ENCODE measurements at regions not wholly inside any gene's neighbourhood (a gene's known extent, or its start where the extent isn't known, plus 50 kb on each side); places are given as distances from the start of the nearest gene placed in this dataset.
"Not testable (repeated sequence)": the region's sequence is repeated elsewhere in the genome, so short reads cannot be mapped to it uniquely, and the experiment has no call there.

DNA sequence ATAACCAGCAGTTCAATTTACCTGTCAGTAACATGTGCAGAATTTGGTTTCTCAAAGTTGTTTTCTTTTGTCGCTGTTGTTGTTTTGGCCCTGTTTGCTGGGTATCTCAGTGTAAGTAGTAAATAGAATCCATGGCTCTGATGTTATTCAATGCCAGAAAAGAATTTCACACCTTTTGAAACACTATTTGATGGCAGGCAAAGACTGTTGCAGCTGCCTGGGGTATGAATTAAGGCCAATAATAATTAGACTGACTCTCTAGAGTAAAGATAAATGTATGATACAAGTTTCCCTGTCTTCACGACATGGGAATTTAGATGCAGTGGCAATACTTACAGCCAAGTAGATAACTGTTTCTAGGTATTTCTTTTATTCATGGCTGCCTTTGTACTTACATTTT is 281.4 kb downstream of the CD83 start:
- DNase-seq: no peak

DNA sequence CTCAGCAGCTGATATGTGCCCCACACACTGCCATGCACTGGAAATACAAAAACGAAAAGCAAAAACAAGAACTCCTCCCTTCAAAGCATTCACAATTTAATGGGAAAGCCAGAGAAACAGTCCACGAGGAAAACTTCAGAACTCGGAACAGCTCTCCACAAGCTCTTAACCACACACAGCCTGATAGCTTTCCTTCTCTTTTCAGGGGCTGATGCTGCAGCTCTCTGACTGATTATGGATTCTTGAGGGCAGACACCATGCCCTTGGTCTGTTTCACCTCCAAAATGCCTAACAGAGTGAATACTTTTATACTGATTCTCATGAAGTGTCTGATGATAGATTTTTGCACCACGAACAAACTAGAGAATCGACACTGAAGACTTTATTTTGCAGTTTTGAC is 282.1 kb downstream of the CD83 start:
- DNase-seq: no peak

DNA sequence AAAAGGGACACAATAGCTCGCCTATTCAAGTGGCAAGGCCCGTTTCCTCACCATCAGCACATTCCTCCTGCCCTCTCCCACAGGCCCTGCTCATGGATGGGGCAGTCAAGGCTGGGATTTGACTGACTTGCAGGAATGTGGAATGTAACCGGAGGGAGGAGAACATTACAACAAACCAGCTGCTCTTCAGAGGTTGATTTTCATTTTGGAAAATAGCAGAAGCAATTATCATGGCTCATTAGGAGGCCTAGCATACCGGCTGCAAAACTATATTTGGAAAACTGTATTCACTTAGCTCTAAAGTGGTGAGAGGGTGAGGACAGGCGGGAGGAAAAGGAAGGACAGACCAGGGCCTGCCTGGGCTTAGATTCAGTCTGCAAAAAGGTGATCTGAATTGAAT is 283.7 kb downstream of the CD83 start:
- no peak for DNase-seq

DNA sequence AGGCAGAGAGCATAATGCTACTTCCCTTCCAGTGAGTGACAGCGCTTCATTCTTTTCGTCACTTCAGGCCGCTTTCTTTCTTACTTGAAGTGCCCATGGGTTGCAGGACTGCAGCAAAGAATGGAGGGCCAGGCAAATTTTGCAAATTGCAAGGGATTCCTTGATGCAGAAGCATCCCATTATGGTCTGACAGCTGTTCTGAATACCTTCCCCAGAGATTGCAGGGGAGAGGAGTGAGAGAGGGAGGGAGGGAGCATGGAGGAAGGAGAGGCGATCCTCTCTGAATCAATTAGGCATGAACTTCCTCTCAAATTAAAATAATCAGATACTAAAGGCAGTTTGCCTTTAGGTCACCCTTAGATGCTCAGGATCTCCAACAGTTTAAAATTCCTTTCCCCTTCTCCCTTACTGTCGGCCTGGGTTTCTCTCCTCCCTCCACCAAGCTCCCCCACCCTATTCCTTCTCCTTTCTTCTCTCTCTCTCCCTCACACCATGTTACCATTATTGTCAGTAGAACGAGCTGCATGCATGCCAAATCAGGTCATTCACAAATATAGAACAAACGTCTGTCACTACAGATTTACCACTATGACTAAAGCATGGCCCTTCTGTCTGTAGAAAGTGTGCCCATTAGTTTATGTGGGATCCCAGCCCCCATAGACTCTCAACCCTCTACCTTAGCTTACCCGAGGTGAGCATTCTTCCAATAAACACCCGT is 289.2 kb downstream of the CD83 start:
- DNase-seq: peak; percentile 93

DNA sequence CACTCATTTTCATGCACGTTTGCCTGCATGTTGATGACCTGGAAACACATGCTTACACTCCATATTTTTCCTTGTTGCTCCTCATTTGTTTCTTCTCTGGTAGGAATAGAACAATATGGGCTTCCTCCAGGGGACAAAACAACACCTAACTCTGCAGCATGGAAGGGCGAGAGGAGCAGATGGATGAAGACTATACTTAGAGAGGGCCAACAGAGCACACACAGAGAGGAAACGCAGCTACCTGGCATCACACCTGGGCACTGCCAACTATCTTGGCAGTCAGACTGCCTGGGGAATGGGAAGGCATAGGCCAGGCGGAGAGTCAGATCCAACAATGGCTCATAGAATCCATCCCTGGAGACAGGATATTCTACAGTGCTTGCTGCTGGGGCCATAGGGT is 290.9 kb downstream of the CD83 start:
- DNase-seq: peak; percentile 89

DNA sequence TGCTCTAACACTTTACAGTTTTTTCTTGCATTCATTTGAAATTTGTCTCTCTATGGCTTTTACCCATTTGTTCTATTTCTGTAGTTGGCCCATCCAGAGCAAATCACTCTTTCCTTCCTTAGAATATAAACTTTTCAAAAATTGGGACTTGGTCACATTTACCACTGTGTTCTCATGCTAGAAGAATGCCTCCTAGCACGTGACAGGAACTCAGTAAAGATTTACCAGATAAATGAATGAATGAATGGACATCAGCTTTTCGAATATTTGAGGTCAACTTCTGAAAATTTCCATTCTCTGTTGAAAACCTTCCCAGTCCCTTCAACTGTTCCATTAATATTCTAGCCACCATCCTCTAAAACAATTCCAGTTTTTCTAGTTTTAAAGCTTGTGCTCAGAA is 294.5 kb downstream of the CD83 start:
- no peak for DNase-seq

DNA sequence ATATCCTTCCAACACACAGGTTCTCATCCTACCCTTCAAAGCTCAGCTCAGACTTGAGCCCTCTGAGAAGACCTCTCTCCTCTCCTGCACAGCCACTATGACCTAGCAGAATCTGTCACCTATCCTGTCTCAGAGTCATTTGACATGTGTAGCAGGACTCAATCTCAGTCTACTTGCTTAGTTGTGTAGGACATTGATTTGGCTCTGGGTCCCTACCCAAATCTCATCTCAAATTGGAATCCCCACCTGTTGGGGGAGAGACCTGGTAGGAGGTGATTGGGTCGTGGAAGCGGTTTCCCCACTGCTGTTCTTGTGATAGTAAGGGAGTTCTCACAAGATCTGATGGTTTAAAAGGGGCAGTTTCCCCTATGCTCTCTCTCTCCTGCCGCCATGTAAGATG is 297.9 kb downstream of the CD83 start:
- no peak for DNase-seq

DNA sequence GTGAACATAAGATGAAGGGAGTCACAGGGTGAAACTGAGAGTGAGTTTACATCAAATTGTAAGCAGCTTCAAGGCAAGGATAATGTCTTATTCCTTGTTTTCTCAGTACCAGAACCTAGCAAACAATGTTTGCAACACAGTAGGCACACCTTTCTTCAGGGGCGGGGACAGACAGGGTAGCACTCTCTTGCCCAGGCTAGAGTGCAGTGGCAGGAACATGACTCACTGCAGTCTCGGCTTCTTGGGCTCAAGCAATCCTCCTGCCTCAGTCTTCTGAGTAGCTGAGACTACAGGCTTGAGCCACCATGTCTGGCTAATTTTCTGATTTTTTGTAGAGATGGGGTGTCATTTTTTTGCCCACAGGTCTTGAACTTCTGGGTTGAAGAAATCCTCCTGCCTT is 299.8 kb downstream of the CD83 start:
- no peak for DNase-seq

DNA sequence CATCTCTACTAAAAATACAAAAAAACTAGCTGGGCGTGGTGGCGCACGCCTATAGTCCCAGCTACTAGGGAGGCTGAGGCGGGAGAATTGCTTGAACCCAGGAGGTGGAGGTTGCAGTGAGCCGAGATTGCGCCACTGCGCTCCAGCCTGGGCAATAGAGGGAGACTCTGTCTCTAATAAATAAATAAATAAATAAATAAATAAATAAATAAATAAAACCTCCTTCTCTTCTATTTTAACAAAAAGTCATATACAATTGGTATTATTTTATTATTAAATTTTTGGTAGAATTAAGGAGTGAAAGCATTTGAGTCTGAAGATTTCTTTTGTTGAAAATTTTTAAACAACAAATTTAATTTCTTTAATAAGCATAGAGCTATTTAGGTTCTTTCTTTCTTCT is 301.7 kb downstream of the CD83 start:
- not testable (repeated sequence) for DNase-seq

DNA sequence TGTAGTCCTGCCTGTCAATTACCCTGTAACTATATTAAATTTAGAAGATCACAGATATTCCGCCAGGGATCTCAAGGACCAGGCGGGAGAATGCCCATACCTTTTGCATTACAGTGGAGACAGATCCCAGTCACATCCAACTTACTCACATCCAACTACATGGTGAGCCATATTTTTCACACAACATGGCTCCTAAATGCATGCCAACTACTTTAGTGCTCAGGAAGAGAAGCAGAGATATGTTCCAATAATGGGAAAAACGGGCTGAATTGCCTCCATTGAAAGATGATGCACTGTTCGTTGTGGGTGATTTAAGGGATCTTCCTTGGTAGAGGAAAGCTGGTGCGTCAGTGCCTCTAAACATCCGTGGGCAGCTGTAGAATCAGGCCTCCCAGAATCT is 304.5 kb downstream of the CD83 start:
- DNase-seq: no peak

DNA sequence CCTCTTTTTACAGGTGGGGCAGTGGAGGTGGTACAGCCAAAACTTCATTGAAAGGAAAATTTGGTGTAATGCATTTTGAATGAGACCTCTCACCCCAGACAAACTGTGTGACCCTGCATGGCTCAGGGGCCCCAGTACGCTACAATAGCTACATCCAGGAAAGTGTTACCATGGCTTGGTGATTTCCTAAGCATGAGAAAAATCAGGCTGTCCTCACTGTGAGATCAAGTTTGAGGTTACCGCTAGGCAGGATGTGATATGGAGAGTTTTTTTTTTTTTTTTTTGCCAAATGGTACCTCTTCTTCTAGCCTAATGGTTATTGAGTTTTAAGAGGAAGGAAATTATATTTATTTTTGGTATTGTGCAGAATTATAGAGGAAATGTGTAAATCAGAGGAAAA is 305.3 kb downstream of the CD83 start:
- no peak for DNase-seq

DNA sequence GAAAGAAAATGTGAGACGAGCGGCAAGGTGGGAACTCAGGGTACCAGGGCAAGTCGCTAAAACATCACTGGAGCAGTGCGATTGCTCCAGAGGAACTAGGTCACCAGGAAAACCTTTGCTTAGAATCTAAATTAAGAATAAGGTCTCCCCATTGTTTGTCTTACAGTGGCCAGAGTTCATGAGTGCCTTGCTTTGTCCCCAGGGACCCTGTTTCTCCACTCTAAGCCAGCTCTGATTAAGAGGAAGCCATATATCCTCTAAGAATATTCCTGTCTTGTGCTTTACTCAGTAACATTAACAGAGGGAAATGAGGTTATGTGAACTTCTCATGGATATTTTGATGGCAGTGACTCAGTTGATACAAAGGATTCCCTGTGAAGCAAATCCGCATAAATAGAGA is 305.8 kb downstream of the CD83 start:
- DNase-seq: peak; percentile 9

DNA sequence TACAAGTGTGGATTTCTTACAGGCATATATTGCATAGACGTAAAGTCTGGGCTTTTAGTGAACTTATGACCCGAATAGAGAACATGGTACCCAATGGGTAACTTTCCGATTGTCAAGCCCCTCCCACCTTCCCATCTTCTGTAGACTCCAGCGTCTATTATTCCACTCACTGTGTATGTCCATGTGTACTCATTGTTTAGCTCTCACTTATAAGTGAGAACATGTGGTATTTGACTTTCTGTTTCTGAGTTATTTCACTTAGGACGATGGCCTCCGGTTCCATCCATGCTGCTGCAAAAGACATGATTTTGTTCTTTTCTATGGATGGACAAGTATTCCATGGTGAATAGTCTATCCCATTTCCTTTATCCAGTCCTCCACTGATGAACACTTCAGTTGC is 306.4 kb downstream of the CD83 start:
- no peak for DNase-seq

DNA sequence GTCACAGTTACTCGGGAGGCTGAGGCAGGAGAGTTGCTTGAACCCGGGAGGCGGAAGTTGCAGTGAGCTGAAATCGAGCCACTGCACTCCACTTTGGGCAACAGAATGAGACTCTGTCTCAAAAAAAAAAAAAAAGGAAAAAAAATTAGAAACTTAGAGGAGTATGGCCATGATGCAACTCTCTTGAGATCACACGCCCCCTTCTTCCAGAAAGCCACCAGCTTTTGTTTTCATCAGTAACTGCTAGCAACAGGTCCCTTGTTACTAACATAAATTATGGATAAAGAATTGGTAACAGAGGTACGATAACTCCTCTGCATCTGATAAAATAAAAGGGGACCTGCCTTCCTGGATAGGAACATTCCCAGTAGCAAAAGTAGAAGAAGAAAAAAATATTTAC is 308.2 kb downstream of the CD83 start:
- DNase-seq: no peak

DNA sequence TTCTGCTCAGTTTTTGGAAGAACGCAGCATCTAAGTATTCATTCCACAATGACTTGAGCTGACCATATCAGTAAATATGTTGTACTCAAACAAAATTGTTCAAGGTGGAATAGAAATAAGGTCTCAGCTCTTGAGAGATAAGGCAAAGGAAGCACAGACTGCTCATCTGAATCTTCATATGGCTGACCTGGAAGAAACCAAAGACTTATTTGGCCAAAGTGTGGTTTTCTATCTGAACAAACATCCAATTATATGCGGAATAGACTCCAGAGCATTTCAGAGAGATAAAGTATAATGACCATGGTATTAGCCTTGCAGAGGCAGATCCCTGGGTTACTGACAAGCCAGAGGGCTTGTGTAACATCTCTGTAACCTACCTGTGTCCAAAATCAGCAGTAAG is 308.7 kb downstream of the CD83 start:
- DNase-seq: no peak

DNA sequence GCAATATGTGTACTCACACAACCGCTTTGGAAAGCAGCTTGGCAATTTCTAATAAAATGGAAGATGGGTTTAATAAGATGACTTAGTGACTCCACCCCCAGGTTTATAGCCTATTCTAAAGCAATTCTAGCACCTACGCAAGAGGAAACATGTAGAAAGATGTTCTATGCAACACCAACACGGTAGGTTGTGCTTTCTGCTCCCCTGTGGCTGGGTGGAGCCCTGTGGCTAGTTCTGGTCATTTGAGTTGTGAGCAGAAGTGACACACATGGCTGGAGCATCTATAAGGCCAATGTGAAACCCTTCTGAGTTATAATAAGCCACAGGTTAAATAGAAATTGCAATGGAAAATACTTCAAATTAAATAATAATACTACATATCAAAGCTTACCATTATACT is 310.7 kb downstream of the CD83 start:
- DNase-seq: no peak

DNA sequence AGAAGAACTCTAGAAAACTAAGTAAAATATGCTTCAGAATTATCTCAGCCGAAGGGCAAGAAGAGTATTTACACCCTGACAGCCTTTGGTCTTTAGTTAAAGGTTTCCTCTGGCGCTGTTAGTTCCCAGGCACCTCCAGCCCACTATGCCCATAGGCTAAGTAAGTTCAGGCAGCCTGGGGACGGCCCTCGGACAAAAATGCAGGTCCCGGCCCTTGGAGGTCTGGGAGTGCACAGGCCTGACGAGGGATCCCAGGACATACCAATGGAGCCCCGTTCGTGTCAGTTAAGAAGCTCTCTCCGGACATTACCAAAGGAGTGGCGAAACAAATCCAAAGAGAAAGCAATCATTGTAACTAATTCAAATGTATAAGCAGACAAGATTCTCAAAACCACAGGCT is 311.8 kb downstream of the CD83 start:
- peak; percentile 29 for DNase-seq

DNA sequence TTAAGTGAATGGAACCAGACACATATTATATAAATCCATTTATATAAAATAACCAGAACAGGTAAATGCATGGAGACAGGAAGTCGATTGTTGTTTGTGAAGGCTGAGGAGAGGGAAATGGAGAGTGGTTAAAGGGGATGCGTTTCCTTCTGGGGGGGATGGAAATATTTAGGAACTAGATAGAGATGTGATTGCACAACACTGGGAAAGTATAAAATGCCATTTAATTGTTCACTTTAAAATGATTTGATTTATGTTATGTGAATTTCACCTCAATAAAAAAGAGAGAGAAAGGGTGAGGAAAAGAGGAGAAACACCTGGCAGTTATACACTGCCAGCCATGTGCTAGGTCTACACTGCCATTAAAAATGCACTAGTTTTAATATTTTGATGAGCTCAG is 312.6 kb downstream of the CD83 start:
- DNase-seq: no peak

DNA sequence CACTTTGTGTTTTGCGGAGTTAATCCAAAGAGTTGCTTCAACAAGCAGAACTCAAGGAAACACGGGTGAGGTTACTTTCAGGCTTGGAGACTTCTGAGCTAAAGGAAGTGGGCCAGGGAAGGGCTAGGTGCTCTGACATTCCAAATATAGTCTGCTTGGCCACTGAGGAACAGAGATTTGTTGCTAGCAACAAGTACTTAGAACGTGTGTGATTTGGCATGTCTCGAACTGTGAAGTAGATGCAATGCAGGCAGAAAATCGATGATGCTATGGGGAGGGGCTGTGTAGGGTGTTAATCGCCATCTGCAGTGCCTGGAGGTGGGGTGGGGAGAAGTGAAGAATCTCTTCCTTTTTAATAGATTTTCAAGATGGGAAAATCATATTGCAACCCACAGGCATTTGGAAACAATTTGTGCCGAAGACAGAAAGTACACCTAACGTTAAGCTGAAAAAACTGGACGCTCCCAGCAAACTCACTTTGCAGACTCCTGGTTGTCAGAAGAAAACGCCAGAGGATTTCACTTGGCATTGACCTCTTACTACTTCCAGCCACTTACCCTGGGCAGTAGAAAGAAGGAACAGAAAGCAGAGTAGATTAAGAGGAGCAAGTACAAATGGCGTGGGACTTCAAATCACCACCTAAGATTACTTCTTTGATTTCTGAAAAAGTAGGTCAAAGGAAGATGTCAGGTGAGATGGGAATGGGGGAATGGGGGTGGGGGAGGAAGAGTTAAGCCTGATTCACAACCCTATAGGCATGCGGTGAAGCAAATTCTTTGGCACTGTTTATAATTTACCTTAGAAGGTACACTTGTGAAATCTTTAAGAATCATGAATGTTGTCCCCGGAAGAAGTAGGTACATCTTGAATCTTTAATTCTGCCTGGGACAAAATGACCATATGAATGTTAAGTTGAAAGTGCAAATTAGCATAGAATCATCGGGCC is 314.1 kb downstream of the CD83 start:
- no peak for DNase-seq

DNA sequence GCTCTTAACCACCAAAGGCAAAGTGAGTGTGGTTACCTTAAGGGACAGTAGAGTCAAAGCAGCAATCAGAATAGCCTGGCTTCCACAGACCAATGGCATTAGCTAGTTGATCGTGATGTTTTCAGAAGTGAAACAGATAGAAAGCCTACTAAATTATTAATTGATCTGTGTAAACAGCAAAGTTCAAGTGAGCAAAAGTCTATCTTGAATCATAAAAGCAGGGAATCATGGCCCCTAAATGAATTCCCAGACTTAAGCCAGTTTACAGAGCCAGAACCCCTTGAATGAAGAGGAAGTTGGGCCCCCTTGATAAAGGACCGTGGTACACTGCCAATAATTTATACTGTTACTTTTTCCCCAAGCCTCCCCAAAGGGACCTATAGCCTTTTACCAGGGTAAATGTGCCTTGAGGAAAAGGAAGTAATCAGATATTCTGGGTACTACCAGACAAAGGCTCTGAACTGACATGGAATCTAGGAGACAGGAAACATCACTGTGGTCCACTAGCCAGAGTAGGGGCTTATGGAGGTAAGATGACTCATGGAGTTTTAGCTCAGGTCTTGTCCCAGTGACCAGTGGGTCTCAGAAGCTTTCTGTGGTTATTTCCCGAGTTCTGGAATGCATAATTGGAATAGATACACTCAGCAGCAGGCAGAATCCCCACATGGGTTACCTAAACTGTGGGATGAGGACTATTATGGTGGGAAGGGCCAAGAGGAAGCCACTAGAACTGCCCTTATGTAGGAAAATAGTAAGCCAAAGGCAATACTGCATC is 317.5 kb downstream of the CD83 start:
- DNase-seq: no peak

DNA sequence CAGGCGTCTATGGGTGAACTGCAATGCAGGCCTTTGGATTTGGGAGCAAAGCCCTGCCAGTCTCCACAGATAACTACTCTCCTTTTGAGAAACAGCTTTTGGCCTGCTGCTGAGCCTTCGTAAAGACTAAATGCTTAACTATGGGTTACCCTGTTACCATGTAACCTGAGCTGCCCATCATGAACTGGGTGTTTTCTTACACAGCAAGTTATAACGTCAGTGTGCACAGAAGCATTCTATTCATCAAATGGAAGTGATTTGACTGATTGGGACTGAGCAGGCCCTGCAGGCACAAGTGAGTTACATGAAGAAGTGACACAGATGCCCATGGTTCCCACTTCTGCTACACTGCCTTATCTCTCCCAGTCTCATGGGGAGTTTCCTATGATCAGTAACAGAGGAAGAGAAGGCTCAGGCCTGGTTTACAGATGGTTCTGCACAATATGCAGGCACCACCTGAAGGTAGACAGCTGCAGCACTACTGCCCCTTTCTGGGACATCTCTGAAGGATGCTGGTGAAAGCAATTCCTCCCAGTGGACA is 319.1 kb downstream of the CD83 start:
- DNase-seq: peak; percentile 94

DNA sequence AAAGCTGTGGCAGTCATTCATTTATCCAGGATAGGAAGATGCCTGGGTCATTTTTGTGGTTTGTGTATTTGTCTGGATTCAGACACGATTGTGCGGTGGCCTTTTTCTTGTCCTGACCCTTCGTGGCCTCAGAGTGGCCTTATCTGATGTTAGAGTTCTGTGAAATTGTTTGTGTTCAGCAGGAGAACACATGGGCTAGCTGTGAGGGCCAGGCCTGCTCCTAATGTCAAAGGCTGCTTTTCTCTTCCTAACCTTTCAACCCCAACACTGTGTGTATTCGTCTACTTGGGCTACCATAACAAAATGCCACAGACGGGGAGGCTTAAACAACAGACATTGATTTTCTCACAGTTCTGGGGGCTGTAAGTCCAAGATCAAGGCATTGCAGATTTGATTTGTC is 321.8 kb downstream of the CD83 start:
- DNase-seq: no peak

DNA sequence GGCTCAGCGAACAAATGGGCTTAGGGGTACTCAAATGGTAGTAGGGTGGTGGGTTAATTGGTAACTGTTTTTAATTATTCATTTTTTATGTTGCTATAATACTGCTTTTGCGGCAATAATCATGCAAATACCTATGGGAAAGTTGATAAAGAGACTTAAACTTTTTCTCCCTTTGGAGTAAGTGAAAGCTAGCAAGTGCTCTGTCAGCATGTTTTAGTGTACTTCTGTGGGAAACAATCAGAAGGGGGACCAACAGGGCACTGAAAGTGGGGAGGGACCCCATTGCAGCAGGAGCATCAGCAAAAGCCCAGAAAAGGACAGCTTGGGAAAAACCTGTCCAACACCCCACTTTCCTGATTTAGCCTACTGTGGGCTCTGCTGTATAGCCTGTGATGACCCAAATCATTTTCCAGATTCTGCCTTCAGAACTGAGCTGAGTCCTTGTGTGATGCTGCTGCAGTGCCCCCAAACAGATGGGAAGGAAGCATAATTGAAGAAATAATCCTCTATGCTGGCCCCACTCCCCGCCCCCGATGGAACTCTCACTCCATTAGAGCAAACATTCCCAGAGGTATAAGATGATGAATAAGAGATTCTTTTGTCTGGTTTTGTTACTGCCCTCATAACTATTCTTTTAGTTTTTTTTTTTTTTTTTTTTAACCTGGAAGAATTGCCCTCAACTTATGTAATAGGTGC is 322.8 kb downstream of the CD83 start:
- DNase-seq: peak; percentile 63

All from NCI-H69 (cell line).